Thyroid gland (tissue), 4 donors: ENCODE measurements at regions not wholly inside any gene's neighbourhood (a gene's known extent, or its start where the extent isn't known, plus 50 kb on each side); places are given as distances from the start of the nearest gene placed in this dataset.

ENCODE experiments used
- DNase-seq, 2 donors: peaks; one replicate each; pipeline ENCODE4 v3.0.0-alpha.2; 2019
- H3K27ac ChIP-seq, 3 donors: fragments of 200-600 bp; sonication (generic); 1 replicate in 2 of 3; 2 replicates in 1 of 3; pipeline ENCODE4 v1.5.1; 2016 to 2019; ENCODE audit warnings: mild to moderate bottlenecking in 1 of 3, moderate library complexity in 1 of 3
- H3K27me3 ChIP-seq: fragments of 200-600 bp; sonication (generic); one replicate; pipeline ENCODE4 v1.5.1; 2019
- H3K36me3 ChIP-seq, 2 donors: fragments of 200-600 bp; sonication (generic); one replicate each; pipeline ENCODE4 v1.5.1; 2016 to 2019
- H3K4me1 ChIP-seq, 2 donors: fragments of 200-600 bp; sonication (generic); one replicate each; pipeline ENCODE4 v1.5.1; 2017 to 2019
- H3K4me3 ChIP-seq, 3 donors: fragments of 200-600 bp; sonication (generic); replicated peaks in 1 of 3; 1 replicate in 2 of 3; 2 replicates in 1 of 3; pipeline ENCODE4 v1.5.1; 2016; ENCODE audit warnings: mild to moderate bottlenecking in 1 of 3
- H3K9me3 ChIP-seq: fragments of 200-600 bp; sonication (generic); one replicate; pipeline ENCODE4 v1.5.1; 2017
- CTCF ChIP-seq, 6 experiments: fragments of 200-600 bp in 3 of 6; fragments of 450-650 bp in 3 of 6; sonication (generic) in 3 of 6; IDR thresholded peaks; one replicate each; pipeline ENCODE4 v1.5.1; 2016 to 2019; ENCODE audit warnings: antibody characterized with exemption in 6 of 6, mild to moderate bottlenecking in 2 of 6, inconsistent platforms in 1 of 6, moderate library complexity in 1 of 6
- POLR2A ChIP-seq, 2 donors: fragments of 450-650 bp; IDR thresholded peaks; one replicate each; pipeline ENCODE4 v1.6.1; 2017; ENCODE audit warnings: antibody characterized with exemption in 2 of 2, mild to moderate bottlenecking in 2 of 2, moderate library complexity in 1 of 2
- WGBS, 2 donors: methylation state at CpG; one replicate each; pipeline ENCODE4 v1.1.5; 2017; 5-methylcytosine and 5-hydroxymethylcytosine counted together
- intact Hi-C: fragments of 100-400 bp; cut with DNase I; formaldehyde crosslinking; loops from one replicate; pipeline ENCODE4 v1.15.1; 2023

DNA sequence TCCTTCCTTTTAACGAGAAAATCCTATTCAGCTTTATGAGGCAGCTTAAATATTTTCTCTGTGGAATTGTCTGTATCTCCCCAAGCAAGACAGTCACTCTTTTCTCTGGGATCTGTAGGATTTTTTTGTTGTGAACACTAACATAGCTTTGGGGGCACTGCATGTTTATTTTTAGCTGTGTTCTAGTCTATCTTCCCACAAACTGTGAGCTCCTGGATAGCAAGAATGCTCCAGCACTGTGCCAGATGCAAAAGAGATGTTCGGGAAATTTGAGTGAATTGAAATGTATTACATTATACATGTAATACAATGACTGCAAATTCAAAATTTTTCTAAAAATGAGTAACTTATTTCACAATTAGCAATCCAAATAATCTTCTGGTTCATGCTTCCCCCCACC is 282.2 kb downstream of the PLPP3 start:
- WGBS, 2 donors, result 92% methylated on average over 2 of the region's 2 CpGs
- TF ChIP-seq POLR2A (IDR thresholded peaks at IDR 0.05) (no peak), CTCF (IDR thresholded peaks at IDR 0.05) (no peak)
- Histone ChIP-seq H3K36me3 (no peaks in the 10 kb centered on the region), H3K27ac (no peak overlapping the region), H3K27me3 (no peaks in the 10 kb centered on the region), H3K4me3 (no peak overlapping the region), H3K9me3 (no peaks in the 10 kb centered on the region), H3K4me1 (no peaks in the 10 kb centered on the region)
- no peak for DNase-seq
- intact Hi-C loops, result no loop called here

DNA sequence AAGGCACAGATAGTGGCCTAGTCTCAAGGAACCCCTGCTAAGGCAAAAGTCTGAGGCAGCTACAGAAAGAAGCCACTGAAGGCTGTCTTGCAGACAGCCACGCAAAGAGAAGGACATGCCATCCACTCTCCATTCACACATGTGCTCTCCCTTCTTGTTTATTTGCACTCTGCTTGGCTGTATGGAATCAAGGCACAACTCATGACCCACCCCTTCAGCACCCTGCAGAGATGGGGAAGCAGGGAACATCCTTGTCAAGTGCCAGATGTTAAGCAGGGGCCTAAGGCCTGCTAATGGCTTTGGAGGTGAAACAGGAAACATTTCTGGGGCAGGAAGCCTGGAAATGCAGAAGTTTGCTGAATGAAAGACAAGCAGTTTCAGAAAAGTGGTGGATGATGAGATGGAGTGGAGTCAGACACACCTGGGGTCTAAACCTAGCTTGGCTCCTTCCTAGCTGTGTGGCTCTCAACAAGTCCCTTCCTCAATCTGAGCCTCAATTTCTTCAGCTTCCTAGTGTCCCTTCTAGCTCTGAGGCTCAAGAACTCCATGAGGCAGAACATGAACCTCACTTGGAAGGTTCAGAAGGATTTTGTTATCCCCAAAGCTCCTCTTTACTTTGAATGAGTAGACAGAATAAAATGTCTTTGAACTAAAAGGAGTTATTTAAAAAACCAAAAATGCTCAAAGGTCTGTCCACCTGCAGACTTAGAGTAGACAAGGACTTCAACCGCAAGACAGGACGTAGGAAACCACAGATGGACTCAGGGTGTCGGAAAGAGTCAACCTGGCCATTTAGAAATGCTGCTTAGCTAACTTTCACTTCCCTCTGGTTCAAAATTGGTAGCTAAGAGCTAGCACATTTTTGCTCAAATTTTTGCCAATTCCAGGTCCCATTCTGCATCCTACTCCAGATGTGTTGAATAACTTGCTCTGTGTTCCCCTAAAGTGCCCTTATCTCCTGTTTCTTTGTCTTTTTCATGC is 283.1 kb downstream of the PLPP3 start:
- no peaks in the 10 kb centered on the region for H3K9me3 ChIP-seq
- H3K27me3 ChIP-seq, result no peaks in the 10 kb centered on the region
- intact Hi-C loops, result no loop called here
- 80 to 94% methylated on average over 4 of the region's 4 CpGs for WGBS, 2 donors
- H3K27ac ChIP-seq, result no peak overlapping the region
- no peak overlapping the region for H3K4me3 ChIP-seq
- TF ChIP-seq CTCF (IDR thresholded peaks at IDR 0.05) (no peak), POLR2A (IDR thresholded peaks at IDR 0.05) (no peak)
- DNase-seq, result no peak
- H3K36me3 ChIP-seq, result no peaks in the 10 kb centered on the region
- peaks cover 0 to 6% of the 10 kb centered on the region in 2 donors for H3K4me1 ChIP-seq

GRCh38 chr1:56291374-56291919 is 287.9 kb downstream of the PLPP3 start:
- WGBS, 2 donors, result 36 to 39% methylated on average over 5 of the region's 5 CpGs

GRCh38 chr1:56289260-56289659 is 290.1 kb downstream of the PLPP3 start:
- DNase-seq, result no peak
- Histone ChIP-seq H3K36me3 (no peaks in the 10 kb centered on the region), H3K27ac (no peak overlapping the region), H3K9me3 (no peaks in the 10 kb centered on the region), H3K4me1 (peaks cover 3 to 26% of the 10 kb centered on the region in 2 donors), H3K4me3 (no peak overlapping the region), H3K27me3 (no peaks in the 10 kb centered on the region)
- WGBS, 2 donors, result 95 to 98% methylated on average over 1 of the region's 1 CpG
- TF ChIP-seq CTCF (IDR thresholded peaks at IDR 0.05) (no peak), POLR2A (IDR thresholded peaks at IDR 0.05) (no peak)
- intact Hi-C loops, result no loop called here

More at GRCh38 chr1:56291374-56291919, 287.9 kb downstream of the PLPP3 start:
- Histone ChIP-seq H3K27me3 (no peaks in the 10 kb centered on the region), H3K4me3 (no peak overlapping the region), H3K27ac (no peak overlapping the region), H3K9me3 (no peaks in the 10 kb centered on the region), H3K4me1 (peaks cover 3 to 23% of the 10 kb centered on the region in 2 donors), H3K36me3 (no peaks in the 10 kb centered on the region)
- peak; percentile 53 to 59 for DNase-seq
- TF ChIP-seq CTCF (IDR thresholded peaks at IDR 0.05) (peak in 1 of 6 experiments; percentile 16), POLR2A (IDR thresholded peaks at IDR 0.05) (no peak)
- intact Hi-C loops, result no loop called here

GRCh38 chr1:56287721-56288120 is 291.6 kb downstream of the PLPP3 start:
- peaks cover 3 to 26% of the 10 kb centered on the region in 2 donors for H3K4me1 ChIP-seq
- WGBS, 2 donors, result 74 to 78% methylated on average over 5 of the region's 5 CpGs
- DNase-seq, result no peak
- H3K27ac ChIP-seq, result no peak overlapping the region
- intact Hi-C loops, result no loop called here
- H3K4me3 ChIP-seq, result no peak overlapping the region
- TF ChIP-seq POLR2A (IDR thresholded peaks at IDR 0.05), result no peak
- TF ChIP-seq CTCF (IDR thresholded peaks at IDR 0.05), result no peak
- H3K9me3 ChIP-seq, result no peaks in the 10 kb centered on the region
- H3K36me3 ChIP-seq, result no peaks in the 10 kb centered on the region
- no peaks in the 10 kb centered on the region for H3K27me3 ChIP-seq
